MM.1S (cell line): ENCODE measurements at regions not wholly inside any gene's neighbourhood (a gene's known extent, or its start where the extent isn't known, plus 50 kb on each side); places are given as distances from the start of the nearest gene placed in this dataset.

ENCODE experiments used
- CTCF ChIP-seq: fragments of 300-600 bp; sonication (generic); IDR thresholded peaks from 2 replicates; pipeline ENCODE4 v1.5.1; 2016; ENCODE audit warnings: antibody characterized with exemption, low read length, mixed read lengths
- EZH2 ChIP-seq: fragments of 300-600 bp; sonication (generic); optimal IDR thresholded peaks from 2 replicates; pipeline ENCODE3; 2017; ENCODE audit warnings: low read depth, mild to moderate bottlenecking, antibody characterized with exemption, low read length, mixed read lengths
- EZH2phosphoT487 ChIP-seq: fragments of 300-600 bp; sonication (generic); IDR thresholded peaks from 2 replicates; pipeline ENCODE4 v1.6.1; 2018; ENCODE audit warnings: antibody characterized with exemption, low read length

GRCh38 chr12:4005851-4006430 lies 132.7 kb upstream of the PARP11 start:
- TF ChIP-seq CTCF (no peak), EZH2phosphoT487 (no peak), EZH2 (no peak)
